ENCODE measurements at regions not wholly inside any gene's neighbourhood (a gene's known extent, or its start where the extent isn't known, plus 50 kb on each side); places are given as distances from the start of the nearest gene placed in this dataset.

DNA sequence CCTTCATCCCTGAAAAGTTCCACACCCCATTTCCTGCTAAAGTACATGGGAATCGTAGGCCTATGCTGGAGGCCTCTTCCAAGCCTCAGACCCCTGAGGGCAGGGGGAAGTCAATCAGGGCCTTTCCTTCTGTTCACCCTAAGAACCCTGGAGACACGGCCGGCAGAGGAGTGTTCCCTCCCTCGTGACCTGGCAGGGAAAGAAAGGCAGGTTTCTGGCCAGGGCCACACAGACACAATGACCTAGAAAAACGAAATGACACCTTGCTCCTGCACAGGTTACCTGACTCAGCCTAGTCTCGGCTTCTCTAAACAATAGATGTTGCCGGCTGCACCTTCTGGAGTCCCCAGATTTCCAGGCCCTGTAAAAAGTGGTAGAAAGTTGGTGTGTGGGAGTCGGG, 60.6 kb upstream of the CADM1 start:
- H3K9me3 Mint-ChIP-seq (ENCODE audit: unreplicated experiment), result no peaks in the 10 kb centered on the region
- no peak overlapping the region for H3K27ac Mint-ChIP-seq (ENCODE audit: unreplicated experiment)
- H3K4me3 Mint-ChIP-seq (ENCODE audit: unreplicated experiment), result no peak overlapping the region
- ChIA-PET POLR2A (no interaction called here), CTCF (interaction anchor here (0.5 kb wide), 1 partner anchor 125 kb away, joined by 4 read pairs; no protein-coding TSS in a partner anchor)
- no peaks in the 10 kb centered on the region for H3K36me3 Mint-ChIP-seq (ENCODE audit: insufficient read depth, unreplicated experiment)
- TF ChIP-seq, protein P1, sequence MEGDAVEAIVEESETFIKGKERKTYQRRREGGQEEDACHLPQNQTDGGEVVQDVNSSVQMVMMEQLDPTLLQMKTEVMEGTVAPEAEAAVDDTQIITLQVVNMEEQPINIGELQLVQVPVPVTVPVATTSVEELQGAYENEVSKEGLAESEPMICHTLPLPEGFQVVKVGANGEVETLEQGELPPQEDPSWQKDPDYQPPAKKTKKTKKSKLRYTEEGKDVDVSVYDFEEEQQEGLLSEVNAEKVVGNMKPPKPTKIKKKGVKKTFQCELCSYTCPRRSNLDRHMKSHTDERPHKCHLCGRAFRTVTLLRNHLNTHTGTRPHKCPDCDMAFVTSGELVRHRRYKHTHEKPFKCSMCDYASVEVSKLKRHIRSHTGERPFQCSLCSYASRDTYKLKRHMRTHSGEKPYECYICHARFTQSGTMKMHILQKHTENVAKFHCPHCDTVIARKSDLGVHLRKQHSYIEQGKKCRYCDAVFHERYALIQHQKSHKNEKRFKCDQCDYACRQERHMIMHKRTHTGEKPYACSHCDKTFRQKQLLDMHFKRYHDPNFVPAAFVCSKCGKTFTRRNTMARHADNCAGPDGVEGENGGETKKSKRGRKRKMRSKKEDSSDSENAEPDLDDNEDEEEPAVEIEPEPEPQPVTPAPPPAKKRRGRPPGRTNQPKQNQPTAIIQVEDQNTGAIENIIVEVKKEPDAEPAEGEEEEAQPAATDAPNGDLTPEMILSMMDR (IDR thresholded peaks at IDR 0.05; ENCODE audit: insufficient read depth in 1 of 2, low read depth in 1 of 2, low read length in 1 of 2, severe bottlenecking in 1 of 2, unreplicated experiment in 1 of 2), result no peak
- intact Hi-C loops (cut with micrococcal nuclease; ENCODE audit: unreplicated experiment), result no loop called here
- Histone ChIP-seq H3K9me3 (no peaks in the 10 kb centered on the region), H3K36me3 (ENCODE audit: control insufficient read depth, insufficient read depth, low read length) (no peaks in the 10 kb centered on the region), H3K27me3 (replicated peaks; ENCODE audit: control insufficient read depth, insufficient read depth, low read length) (no peaks in the 10 kb centered on the region), H3K4me1 (no peaks in the 10 kb centered on the region), H3K4me3 (ENCODE audit: low read depth, low read length) (no peak overlapping the region)
- no peaks in the 10 kb centered on the region for H3K4me1 Mint-ChIP-seq (ENCODE audit: low read depth, unreplicated experiment)
- peaks cover 4% of the 10 kb centered on the region for H3K27me3 Mint-ChIP-seq (ENCODE audit: insufficient read depth, unreplicated experiment)
- BruUV-seq (replicated peaks), result no TSS peak
- no peak for DNase-seq

DNA sequence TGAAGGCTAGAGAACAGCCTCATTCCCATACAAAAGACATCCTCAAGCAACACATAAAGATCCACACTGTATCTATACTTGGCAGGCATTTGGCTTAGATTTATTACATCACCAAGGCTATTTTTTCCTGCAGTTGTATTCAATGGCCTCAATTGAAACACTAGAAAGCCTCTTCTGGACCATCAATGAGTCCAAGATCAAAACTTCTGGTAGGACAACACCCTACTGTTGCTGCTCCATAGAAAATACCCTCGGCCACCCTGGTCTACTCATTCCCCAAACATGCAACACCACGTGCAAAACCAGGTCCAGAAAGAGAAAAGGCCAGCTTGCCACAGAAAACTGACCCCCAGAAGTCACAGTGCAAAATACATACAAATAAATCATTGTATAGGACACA, 56.9 kb upstream of the CADM1 start:
- BruUV-seq (replicated peaks), result no TSS peak
- intact Hi-C loops (cut with micrococcal nuclease; ENCODE audit: unreplicated experiment), result no loop called here
- CTCF ChIA-PET, result no interaction called here

DNA sequence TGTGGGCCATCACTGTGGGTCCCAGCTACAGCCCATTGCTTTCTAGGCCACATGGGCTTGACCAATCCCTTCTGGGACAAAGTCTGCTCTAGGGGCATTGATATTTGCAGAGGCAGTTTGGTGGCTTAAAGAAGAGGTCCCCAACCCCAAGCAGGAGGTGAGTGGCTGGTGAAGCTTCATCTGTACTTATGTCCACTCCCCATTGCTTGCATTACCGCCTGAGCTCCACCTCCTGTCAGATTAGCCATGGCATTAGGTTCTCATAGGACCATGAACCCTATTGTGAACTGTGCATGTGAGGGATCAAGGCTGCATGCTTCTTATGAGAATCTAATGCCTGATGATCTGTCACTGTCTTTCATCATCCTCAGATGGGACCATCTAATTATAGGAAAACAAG, 54.4 kb upstream of the CADM1 start:
- H3K9me3 ChIP-seq, result 0 out of 2 replicates have a peak, but pooled peaks cover 8% of the 10 kb centered on the region
- H3K36me3 ChIP-seq (ENCODE audit: control insufficient read depth, insufficient read depth, low read length), result no peaks in the 10 kb centered on the region
- Mint-ChIP-seq H3K4me1 (ENCODE audit: low read depth, unreplicated experiment) (no peaks in the 10 kb centered on the region), H3K36me3 (ENCODE audit: insufficient read depth, unreplicated experiment) (no peaks in the 10 kb centered on the region), H3K27ac (ENCODE audit: unreplicated experiment) (no peak overlapping the region), H3K9me3 (ENCODE audit: unreplicated experiment) (no peaks in the 10 kb centered on the region), H3K4me3 (ENCODE audit: unreplicated experiment) (no peak overlapping the region), H3K27me3 (ENCODE audit: insufficient read depth, unreplicated experiment) (no peaks in the 10 kb centered on the region)
- no peaks in the 10 kb centered on the region for H3K27me3 ChIP-seq (replicated peaks; ENCODE audit: control insufficient read depth, insufficient read depth, low read length)
- TF ChIP-seq, protein P1 (IDR thresholded peaks at IDR 0.05; ENCODE audit: insufficient read depth in 1 of 2, low read depth in 1 of 2, low read length in 1 of 2, severe bottlenecking in 1 of 2, unreplicated experiment in 1 of 2), result no peak
- ChIA-PET CTCF (no interaction called here), POLR2A (no interaction called here)
- H3K4me3 ChIP-seq (ENCODE audit: low read depth, low read length), result no peak overlapping the region
- no peak for DNase-seq
- intact Hi-C loops (cut with micrococcal nuclease; ENCODE audit: unreplicated experiment), result no loop called here
- peaks cover 4% of the 10 kb centered on the region; the same call in 1 of the 2 replicates for H3K4me1 ChIP-seq
- no TSS peak for BruUV-seq (replicated peaks)

More for the DNA sequence above, 56.9 kb upstream of the CADM1 start:
- Mint-ChIP-seq H3K27me3 (ENCODE audit: insufficient read depth, unreplicated experiment) (no peaks in the 10 kb centered on the region), H3K36me3 (ENCODE audit: insufficient read depth, unreplicated experiment) (no peaks in the 10 kb centered on the region), H3K9me3 (ENCODE audit: unreplicated experiment) (no peaks in the 10 kb centered on the region), H3K4me1 (ENCODE audit: low read depth, unreplicated experiment) (no peaks in the 10 kb centered on the region), H3K27ac (ENCODE audit: unreplicated experiment) (no peak overlapping the region), H3K4me3 (ENCODE audit: unreplicated experiment) (no peak overlapping the region)
- H3K9me3 ChIP-seq, result 0 out of 2 replicates have a peak, but pooled peaks cover 8% of the 10 kb centered on the region
- no peak overlapping the region for H3K4me3 ChIP-seq (ENCODE audit: low read depth, low read length)
- POLR2A ChIA-PET, result no interaction called here
- TF ChIP-seq, protein P1 (IDR thresholded peaks at IDR 0.05; ENCODE audit: insufficient read depth in 1 of 2, low read depth in 1 of 2, low read length in 1 of 2, severe bottlenecking in 1 of 2, unreplicated experiment in 1 of 2), result no peak
- H3K4me1 ChIP-seq, result no peaks in the 10 kb centered on the region
- no peak for DNase-seq
- no peaks in the 10 kb centered on the region for H3K36me3 ChIP-seq (ENCODE audit: control insufficient read depth, insufficient read depth, low read length)
- H3K27me3 ChIP-seq (replicated peaks; ENCODE audit: control insufficient read depth, insufficient read depth, low read length), result no peaks in the 10 kb centered on the region

Measured in Caco-2 (cell line).